Activated CD4-positive, alpha-beta T cell treated with anti-CD3 and anti-CD28 coated beads, Interleukin-2, amount 50 U/mL, for 24 hours (primary cell): ENCODE measurements at regions not wholly inside any gene's neighbourhood (a gene's known extent, or its start where the extent isn't known, plus 50 kb on each side); places are given as distances from the start of the nearest gene placed in this dataset.
"Not testable (repeated sequence)": the region's sequence is repeated elsewhere in the genome, so short reads cannot be mapped to it uniquely, and the experiment has no call there.

ENCODE experiments used
- DNase-seq, 2 donors: peaks; one replicate each; pipeline ENCODE4 v3.0.0-alpha.2; 2020; ENCODE audit warnings: low read depth in 1 of 2, low spot score in 1 of 2

- DNase-seq = no peak
These were observed 229.4 kb downstream of the MID1IP1 start for GRCh38 chrX:39030636-39031035.

DNA sequence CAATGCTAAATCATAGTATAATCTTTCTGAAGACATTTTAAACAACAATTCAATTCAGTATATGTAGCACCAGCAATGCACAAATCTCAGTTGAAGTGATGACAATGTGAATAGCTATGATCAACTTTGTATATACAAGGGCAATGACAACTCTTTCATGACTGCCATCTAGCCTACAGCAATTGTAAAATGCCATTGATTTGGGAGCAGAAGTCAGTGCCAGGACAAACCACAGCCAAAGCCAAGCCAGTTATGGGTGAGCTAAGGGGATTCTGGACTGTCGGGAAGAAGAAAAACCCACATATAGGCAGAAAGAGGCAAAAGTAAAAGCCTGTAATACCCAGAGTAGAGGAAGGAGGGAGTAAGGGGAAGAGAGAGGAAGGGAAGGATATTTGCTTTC lies 238.6 kb downstream of the MID1IP1 start:
- no peak for DNase-seq

GRCh38 chrX:39043838-39044550 lies 242.7 kb downstream of the MID1IP1 start:
- DNase-seq = no peak

GRCh38 chrX:39047174-39047573 lies 245.9 kb downstream of the MID1IP1 start:
- no peak for DNase-seq

DNA sequence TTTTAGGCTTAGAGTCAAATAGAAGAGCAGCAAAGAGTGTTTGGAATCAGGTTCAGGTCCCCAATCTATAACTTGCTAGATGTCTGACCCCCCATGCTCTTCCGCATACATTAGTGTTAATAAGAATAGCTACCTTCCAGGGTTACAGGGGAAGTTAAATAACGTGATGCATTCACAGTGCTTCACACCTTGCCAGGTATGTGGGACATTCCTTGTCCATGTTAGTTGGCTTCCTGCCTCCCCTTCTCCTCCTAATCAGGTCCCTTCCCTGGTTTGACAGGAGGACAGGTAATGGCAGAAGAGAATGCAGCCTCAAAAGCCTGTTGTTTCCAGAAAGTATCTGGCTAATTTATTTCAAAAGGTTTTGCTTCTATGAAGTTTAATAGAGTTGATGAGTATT lies 248.7 kb downstream of the MID1IP1 start:
- no peak for DNase-seq

GRCh38 chrX:39050427-39050826 lies 249.2 kb downstream of the MID1IP1 start:
- no peak for DNase-seq

DNA sequence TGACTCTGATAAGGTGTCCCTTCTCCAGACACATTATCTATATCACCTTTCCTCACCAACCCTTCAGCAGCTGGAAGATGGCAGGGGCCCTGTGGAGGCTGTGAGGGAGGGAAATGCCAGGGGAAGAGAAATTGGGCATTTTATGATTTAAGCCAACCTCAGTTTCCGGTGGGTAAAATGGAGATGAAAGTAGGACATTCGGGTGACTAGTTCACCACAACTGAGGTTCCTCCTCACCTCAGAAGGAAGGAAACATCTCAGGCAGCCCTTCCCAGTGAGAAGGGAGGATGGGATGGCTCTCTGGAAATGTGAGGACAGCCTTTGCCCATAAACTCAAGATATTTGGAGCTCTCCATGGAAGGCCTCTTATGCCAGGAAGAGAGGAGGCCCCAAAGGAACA lies 251.5 kb downstream of the MID1IP1 start:
- no peak for DNase-seq

DNA sequence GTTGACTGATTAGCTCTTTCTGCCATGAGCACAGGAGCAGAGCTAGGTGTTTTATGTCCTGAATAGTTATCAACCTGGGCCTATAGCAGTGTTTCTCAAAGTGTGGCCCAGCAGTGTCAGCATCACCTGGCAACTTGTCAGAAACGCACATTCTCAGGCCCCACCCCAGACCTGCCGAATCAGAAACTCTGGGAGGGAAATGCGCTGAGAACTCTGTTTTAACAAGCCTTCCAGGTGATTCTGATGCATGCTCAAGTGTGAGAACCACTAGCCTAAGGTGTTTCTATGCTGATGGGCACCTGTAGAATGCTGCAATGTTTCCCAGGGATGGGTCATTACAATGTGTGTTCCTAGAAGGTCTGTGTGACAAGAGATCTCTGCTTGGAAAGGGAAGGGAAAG lies 257.5 kb downstream of the MID1IP1 start:
- DNase-seq = no peak

DNA sequence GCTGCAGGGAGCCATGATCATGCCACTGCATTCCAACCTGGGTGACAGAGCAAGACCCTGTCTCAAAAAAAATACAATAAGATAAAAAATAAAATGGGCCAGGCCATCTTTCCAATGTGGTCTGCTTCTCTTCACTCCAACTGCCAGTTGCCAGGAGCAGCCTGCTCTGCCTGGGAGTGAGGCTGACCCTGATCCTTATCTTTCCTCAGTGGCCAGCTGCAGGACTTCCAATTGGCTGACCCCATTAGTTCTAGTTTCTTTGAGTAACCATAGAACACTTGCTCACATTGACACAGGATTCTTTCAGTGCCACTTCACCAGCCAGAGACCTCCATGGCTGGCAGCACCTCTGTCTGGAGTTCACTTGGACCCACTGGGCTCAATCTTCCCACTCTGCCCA lies 258.6 kb downstream of the MID1IP1 start:
- no peak for DNase-seq

GRCh38 chrX:39063037-39063436 lies 261.8 kb downstream of the MID1IP1 start:
- no peak for DNase-seq

DNA sequence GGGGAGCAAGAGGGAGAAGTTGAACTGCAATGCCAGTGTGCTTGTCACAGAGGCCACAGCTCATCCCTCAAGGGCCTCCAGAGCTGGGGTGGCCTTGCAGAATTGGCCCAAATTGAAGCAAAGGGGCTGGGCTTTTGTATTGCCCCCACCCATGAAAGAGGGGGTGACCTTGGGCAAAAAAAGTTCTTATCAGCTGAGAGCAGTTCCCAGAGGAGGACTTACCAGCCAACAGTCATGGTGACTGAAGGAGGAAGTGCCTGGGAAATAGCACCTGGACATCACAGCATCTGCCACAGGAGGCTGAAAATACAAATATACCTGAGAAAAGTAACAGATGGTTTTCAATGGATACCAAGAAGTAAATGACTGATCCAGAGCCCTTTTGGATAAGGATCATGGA lies 262.4 kb downstream of the MID1IP1 start:
- no peak for DNase-seq

- no peak for DNase-seq
These were observed 264.0 kb downstream of the MID1IP1 start for GRCh38 chrX:39065051-39065871.

- no peak for DNase-seq
These were observed 266.6 kb downstream of the MID1IP1 start for GRCh38 chrX:39067866-39068265.

GRCh38 chrX:39068634-39069033 lies 267.4 kb downstream of the MID1IP1 start:
- not testable (repeated sequence) for DNase-seq

- no peak for DNase-seq
These were observed 268.8 kb downstream of the MID1IP1 start for GRCh38 chrX:39070009-39070408.

DNA sequence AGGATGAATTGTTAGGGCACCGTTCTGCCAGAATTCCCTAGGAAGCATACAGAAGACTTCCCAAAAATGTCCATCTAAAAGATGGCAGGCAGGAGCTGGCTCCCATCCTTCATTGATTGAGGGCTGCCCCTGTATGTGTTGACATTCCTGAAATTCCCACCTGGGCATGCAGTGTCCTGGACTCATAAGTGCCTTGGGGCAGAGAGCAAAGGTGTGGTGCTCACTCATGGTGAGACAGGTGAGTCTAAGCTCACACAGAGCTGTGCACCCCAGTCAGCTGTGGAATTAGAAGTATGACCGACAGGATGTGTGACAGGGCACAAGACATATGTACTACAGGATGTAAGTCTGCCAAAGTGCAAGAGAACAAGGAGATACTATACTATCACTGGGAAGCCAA lies 271.9 kb downstream of the MID1IP1 start:
- DNase-seq = no peak

GRCh38 chrX:39096599-39096998 lies 295.3 kb downstream of the MID1IP1 start:
- DNase-seq = no peak

DNA sequence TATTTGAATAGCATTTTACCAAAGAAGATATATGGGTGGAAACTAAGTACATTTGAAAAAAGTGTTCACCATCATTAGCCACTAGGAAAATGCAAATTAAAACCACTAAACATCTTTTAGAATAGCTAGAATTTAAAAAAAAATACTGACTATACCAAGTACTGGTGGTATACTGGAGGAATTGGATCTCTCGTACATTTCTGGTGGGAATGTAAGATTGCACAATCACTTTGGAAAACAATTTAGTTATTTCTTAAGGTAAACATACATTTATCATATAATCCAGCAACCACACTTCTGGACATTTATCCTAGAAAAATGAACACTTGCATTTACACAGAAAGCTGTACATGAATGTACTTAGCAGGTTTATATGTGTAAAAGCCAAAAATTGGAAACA lies 303.5 kb downstream of the MID1IP1 start:
- no peak for DNase-seq

DNA sequence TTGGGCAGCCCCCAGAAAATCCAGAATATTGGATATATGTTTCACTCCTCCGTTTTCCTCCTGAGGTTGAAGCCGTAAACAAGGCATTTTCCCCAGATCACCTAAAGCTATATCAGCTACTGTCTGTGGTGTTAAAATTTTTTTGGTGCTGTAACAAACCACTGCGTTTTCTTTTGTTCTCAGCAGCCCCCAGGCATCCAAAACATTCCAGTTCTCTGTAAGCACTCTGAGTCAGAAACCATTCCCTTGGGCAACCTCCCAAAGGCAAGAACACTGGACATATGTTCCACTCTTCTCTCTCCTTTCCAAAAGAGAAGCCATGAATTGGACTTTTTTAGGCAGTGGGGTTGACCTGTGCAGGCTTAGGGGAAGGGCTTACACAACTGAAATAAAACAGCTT lies 310.9 kb downstream of the MID1IP1 start:
- no peak for DNase-seq

- DNase-seq = no peak
These were observed 313.9 kb downstream of the MID1IP1 start for GRCh38 chrX:39115166-39115565.

- DNase-seq = no peak
These were observed 315.8 kb downstream of the MID1IP1 start for GRCh38 chrX:39117101-39117500.

DNA sequence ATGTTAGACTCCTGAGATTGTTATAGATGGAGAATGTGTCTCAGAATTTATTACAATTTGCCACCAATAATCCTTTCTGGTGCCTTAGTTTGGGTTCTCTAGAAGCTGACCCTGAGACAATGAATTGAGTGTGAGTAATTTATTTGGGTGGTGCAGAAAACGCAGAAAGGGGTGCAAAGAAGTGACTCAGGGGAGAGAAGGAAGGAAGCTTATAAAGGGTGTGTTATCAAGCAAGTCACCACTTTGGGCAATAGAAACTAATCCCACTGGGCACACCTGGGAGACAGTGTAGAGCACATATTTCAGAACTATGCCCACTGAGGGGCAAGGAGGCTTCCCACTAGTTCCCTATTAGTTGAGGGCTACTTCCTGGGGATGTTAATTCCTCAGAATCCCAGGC lies 320.6 kb downstream of the MID1IP1 start:
- no peak for DNase-seq

- DNase-seq = no peak
These were observed 324.6 kb downstream of the MID1IP1 start for GRCh38 chrX:39125834-39126233.
